GM12878 (cell line): ENCODE measurements at regions not wholly inside any gene's neighbourhood (a gene's known extent, or its start where the extent isn't known, plus 50 kb on each side); places are given as distances from the start of the nearest gene placed in this dataset.

Experiments
- ATAC-seq: fragments of 200-7000 bp; cut with Tn5 transposase; 3 replicates; pipeline ENCODE4 v1.9.1; 2020; ENCODE audit warnings: mild to moderate bottlenecking, moderate library complexity
- BruUV-seq: library from RNA; stranded (reverse); fragments of 400-500 nt; replicated peaks from 2 replicates; lab custom pipeline; 2021; lab: Mats Ljungman, UMichigan
- CTCF ChIA-PET: fragments of 300-600 bp; sonication (Branson Sonifier 250); formaldehyde crosslinking; extraction: SDS; loops from one replicate; lab custom pipeline; 2021; ENCODE audit warnings: inconsistent platforms; lab: Yijun Ruan, JAX
- POLR2A ChIA-PET: fragments of 350-600 bp; formaldehyde crosslinking; extraction: SDS; loops from one replicate; lab custom pipeline; 2021; ENCODE audit warnings: inconsistent platforms; lab: Charles Lee
- RAD21 ChIA-PET: fragments of 300-600 bp; sonication (Branson Sonifier 250); formaldehyde crosslinking; loops from one replicate; lab custom pipeline; 2023; ENCODE audit warnings: antibody characterized with exemption; ENCODE audit not compliant: unreplicated experiment; lab: Charles Lee
- SMC1A ChIA-PET: fragments of 300-600 bp; sonication (Branson Sonifier 250); formaldehyde crosslinking; loops from one replicate; lab custom pipeline; 2023; ENCODE audit not compliant: unreplicated experiment, uncharacterized antibody; lab: Charles Lee
- DNase-seq: peaks from one replicate; pipeline ENCODE4 v3.0.0-alpha.2; 2011; ENCODE audit warnings: low read depth, low spot score
- FAIRE-seq: peaks from 3 replicates; lab custom pipeline; 2011; peaks lifted over from hg19 to GRCh38; lab: Jason Lieb, UNC
- H2AFZ ChIP-seq: 2 replicates; pipeline ENCODE4 v1.6.0; 2011; ENCODE audit warnings: low read depth, low read length, control low read depth; ENCODE audit not compliant: control insufficient read depth
- H3K27ac ChIP-seq: 2 replicates; pipeline ENCODE4 v1.5.1; 2011; ENCODE audit warnings: control low read depth; ENCODE audit not compliant: control insufficient read depth, insufficient read depth
- H3K27me3 ChIP-seq, 2 experiments: replicated peaks in 1 of 2; 2 replicates each; pipeline versions ENCODE4 v1.6.0 to v1.6.1; 2011; ENCODE audit warnings: low read length in 1 of 2; ENCODE audit not compliant: control insufficient read depth in 2 of 2, insufficient read depth in 2 of 2
- H3K36me3 ChIP-seq, 2 experiments: 2 replicates each; pipeline ENCODE4 v1.5.1; 2011; ENCODE audit warnings: low read length in 1 of 2; ENCODE audit not compliant: control insufficient read depth in 2 of 2, insufficient read depth in 2 of 2
- H3K4me1 ChIP-seq: 2 replicates; pipeline ENCODE4 v1.6.1; 2011; ENCODE audit warnings: mild to moderate bottlenecking, low read length, moderate library complexity, mixed read lengths; ENCODE audit not compliant: control insufficient read depth, insufficient read depth
- H3K4me2 ChIP-seq: 2 replicates; pipeline ENCODE4 v1.6.0; 2011; ENCODE audit warnings: control low read depth; ENCODE audit not compliant: control insufficient read depth, insufficient read depth
- H3K4me3 ChIP-seq: fragments of 200-600 bp; sonication (generic); 2 replicates; pipeline ENCODE4 v1.5.1; 2016
- H3K79me2 ChIP-seq: 2 replicates; pipeline ENCODE4 v1.6.0; 2011; ENCODE audit warnings: low read length; ENCODE audit not compliant: control insufficient read depth, insufficient read depth
- H3K9ac ChIP-seq: 2 replicates; pipeline ENCODE4 v1.8.0; 2011; ENCODE audit warnings: low read length, control low read depth, mixed read lengths; ENCODE audit not compliant: control insufficient read depth, insufficient read depth
- H3K9me3 ChIP-seq: replicated peaks from 3 replicates; pipeline ENCODE4 v1.5.1; 2011; ENCODE audit warnings: mild to moderate bottlenecking, low read length; ENCODE audit not compliant: control insufficient read depth, insufficient read depth
- H4K20me1 ChIP-seq: 2 replicates; pipeline ENCODE4 v1.6.0; 2011; ENCODE audit not compliant: control insufficient read depth, insufficient read depth
- BHLHE40 ChIP-seq, 2 experiments: fragments of 450-650 bp in 1 of 2; IDR thresholded peaks; 2 replicates each; pipeline ENCODE4 v1.6.1; 2011 to 2017; ENCODE audit warnings: low read depth in 2 of 2, borderline replicate concordance in 1 of 2, improper control_type of control experiment in 1 of 2, low read length in 1 of 2, mild to moderate bottlenecking in 1 of 2
- DPF2 ChIP-seq: fragments of 450-650 bp; IDR thresholded peaks from 2 replicates; pipeline ENCODE4 v1.6.1; 2017; ENCODE audit warnings: mild to moderate bottlenecking
- KDM1A ChIP-seq: fragments of 200-600 bp; sonication (generic); IDR thresholded peaks from 2 replicates; pipeline ENCODE4 v1.6.1; 2016; ENCODE audit warnings: borderline replicate concordance
- SUZ12 ChIP-seq: fragments of 200-600 bp; sonication (generic); IDR thresholded peaks from one replicate; pipeline ENCODE4 v1.6.1; 2018; ENCODE audit warnings: antibody characterized with exemption, mild to moderate bottlenecking; ENCODE audit not compliant: unreplicated experiment
- ZNF622 ChIP-seq: fragments of 450-650 bp; IDR thresholded peaks from 2 replicates; pipeline ENCODE4 v1.6.1; 2017; ENCODE audit warnings: mild to moderate bottlenecking, inconsistent platforms
- WGBS: methylation state at CpG from one replicate; pipeline ENCODE4 v1.1.6; 2016; ENCODE audit warnings: low lambda C conversion rate; ENCODE audit not compliant: insufficient replicate concordance, insufficient coverage; ENCODE audit errors: missing lambda C conversion rate; 5-methylcytosine and 5-hydroxymethylcytosine counted together
- in situ Hi-C: fragments of 300-500 bp; cut with MboI; formaldehyde crosslinking; loops from 9 replicates; pipeline ENCODE4 v1.14.3; 2018; ENCODE audit warnings: mixed read lengths
- intact Hi-C: fragments of 100-400 bp; cut with micrococcal nuclease; formaldehyde crosslinking; loops from one replicate; pipeline ENCODE4 v1.14.2; 2022; ENCODE audit not compliant: unreplicated experiment
- TF ChIP-seq, protein P1 (sequence below): fragments of 150-350 bp; IDR thresholded peaks from 2 replicates; pipeline ENCODE4 v1.6.1; 2016; ENCODE audit warnings: low read depth, low read length
- TF ChIP-seq, protein P2 (sequence below): fragments of 450-650 bp; IDR thresholded peaks from 2 replicates; pipeline ENCODE4 v1.6.1; 2017; ENCODE audit warnings: mild to moderate bottlenecking

DNA sequence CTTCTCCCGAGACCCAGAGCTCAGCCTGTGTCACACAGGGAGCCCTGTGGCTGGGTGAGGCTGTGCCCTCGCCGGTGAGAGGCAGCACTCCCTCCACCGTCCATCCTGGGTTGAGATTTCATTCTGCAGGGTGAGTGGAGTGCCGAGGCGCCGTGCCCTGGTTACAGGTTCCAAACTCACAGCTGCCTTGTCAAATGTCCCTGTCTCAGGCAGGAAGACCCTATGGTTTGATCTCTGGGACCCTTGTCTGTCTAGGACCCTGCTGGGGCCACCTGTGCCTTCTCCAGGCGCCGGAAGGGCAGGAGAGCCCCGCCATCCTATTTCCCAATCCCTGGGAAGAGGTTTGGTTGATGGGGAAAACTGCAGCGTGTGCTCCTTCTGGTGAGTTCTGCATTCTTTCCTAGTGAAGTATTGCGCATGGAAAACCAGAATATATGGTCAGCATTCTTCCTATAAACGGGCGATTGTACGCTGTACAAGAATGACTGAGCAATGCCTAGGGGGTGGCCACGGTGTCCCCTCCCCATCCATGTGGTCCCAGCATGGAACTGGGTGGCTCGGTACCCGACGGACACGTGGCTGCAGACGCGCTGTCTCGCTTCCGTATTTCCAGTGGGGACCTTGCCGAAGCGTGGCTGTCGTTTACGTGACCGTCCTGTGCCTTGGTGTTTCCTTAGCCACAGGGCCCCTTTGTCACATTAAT, 95.9 kb upstream of the COL5A1 start:
- H3K36me3 ChIP-seq, result no peaks in the 10 kb centered on the region
- H3K4me3 ChIP-seq, result no peak overlapping the region
- H3K79me2 ChIP-seq, result no peaks in the 10 kb centered on the region
- H3K9me3 ChIP-seq, result no peaks in the 10 kb centered on the region
- CTCF ChIA-PET, result no interaction called here
- WGBS, result 40% methylated on average over 29 of the region's 29 CpGs
- H3K4me2 ChIP-seq, result no peak overlapping the region
- intact Hi-C loops (no loop called here), in situ Hi-C loops (no loop called here)
- DNase-seq (no peak), ATAC-seq (no peak), FAIRE-seq (no peak)
- no peak overlapping the region for H3K27ac ChIP-seq
- SMC1A ChIA-PET, result no interaction called here
- RAD21 ChIA-PET, result no interaction called here
- H4K20me1 ChIP-seq, result no peaks in the 10 kb centered on the region
- H3K9ac ChIP-seq, result no peak overlapping the region
- H2AFZ ChIP-seq, result no peak overlapping the region
- POLR2A ChIA-PET, result no interaction called here
- H3K27me3 ChIP-seq, result no peaks in the 10 kb centered on the region; a peak in 3 of 4 replicates
- no TSS peak for BruUV-seq
- no peaks in the 10 kb centered on the region for H3K4me1 ChIP-seq
- TF ChIP-seq BHLHE40 (IDR thresholded peaks at IDR 0.05; ENCODE audit: borderline replicate concordance in 1 of 2, low read depth in 2 of 2, low read length in 1 of 2) (no peak), SUZ12 (no peak), DPF2 (no peak), KDM1A (no peak), ZNF622 (no peak)
- TF ChIP-seq, protein P1, sequence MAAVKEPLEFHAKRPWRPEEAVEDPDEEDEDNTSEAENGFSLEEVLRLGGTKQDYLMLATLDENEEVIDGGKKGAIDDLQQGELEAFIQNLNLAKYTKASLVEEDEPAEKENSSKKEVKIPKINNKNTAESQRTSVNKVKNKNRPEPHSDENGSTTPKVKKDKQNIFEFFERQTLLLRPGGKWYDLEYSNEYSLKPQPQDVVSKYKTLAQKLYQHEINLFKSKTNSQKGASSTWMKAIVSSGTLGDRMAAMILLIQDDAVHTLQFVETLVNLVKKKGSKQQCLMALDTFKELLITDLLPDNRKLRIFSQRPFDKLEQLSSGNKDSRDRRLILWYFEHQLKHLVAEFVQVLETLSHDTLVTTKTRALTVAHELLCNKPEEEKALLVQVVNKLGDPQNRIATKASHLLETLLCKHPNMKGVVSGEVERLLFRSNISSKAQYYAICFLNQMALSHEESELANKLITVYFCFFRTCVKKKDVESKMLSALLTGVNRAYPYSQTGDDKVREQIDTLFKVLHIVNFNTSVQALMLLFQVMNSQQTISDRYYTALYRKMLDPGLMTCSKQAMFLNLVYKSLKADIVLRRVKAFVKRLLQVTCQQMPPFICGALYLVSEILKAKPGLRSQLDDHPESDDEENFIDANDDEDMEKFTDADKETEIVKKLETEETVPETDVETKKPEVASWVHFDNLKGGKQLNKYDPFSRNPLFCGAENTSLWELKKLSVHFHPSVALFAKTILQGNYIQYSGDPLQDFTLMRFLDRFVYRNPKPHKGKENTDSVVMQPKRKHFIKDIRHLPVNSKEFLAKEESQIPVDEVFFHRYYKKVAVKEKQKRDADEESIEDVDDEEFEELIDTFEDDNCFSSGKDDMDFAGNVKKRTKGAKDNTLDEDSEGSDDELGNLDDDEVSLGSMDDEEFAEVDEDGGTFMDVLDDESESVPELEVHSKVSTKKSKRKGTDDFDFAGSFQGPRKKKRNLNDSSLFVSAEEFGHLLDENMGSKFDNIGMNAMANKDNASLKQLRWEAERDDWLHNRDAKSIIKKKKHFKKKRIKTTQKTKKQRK, result no peak
- TF ChIP-seq, protein P2, sequence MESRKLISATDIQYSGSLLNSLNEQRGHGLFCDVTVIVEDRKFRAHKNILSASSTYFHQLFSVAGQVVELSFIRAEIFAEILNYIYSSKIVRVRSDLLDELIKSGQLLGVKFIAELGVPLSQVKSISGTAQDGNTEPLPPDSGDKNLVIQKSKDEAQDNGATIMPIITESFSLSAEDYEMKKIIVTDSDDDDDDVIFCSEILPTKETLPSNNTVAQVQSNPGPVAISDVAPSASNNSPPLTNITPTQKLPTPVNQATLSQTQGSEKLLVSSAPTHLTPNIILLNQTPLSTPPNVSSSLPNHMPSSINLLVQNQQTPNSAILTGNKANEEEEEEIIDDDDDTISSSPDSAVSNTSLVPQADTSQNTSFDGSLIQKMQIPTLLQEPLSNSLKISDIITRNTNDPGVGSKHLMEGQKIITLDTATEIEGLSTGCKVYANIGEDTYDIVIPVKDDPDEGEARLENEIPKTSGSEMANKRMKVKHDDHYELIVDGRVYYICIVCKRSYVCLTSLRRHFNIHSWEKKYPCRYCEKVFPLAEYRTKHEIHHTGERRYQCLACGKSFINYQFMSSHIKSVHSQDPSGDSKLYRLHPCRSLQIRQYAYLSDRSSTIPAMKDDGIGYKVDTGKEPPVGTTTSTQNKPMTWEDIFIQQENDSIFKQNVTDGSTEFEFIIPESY, result no peak
